GM12878 (cell line): ENCODE measurements at regions not wholly inside any gene's neighbourhood (a gene's known extent, or its start where the extent isn't known, plus 50 kb on each side); places are given as distances from the start of the nearest gene placed in this dataset.

Experiments used
- ASH2L ChIP-seq: fragments of 300-600, 200-600 bp; sonication (generic); IDR thresholded peaks from 2 replicates; pipeline ENCODE4 v1.6.1; 2017; ENCODE audit warnings: low read depth, mild to moderate bottlenecking, borderline replicate concordance
- BHLHE40 ChIP-seq, 2 experiments: fragments of 450-650 bp in 1 of 2; IDR thresholded peaks; 2 replicates each; pipeline ENCODE4 v1.6.1; 2011 to 2017; ENCODE audit warnings: low read depth in 2 of 2, borderline replicate concordance in 1 of 2, improper control_type of control experiment in 1 of 2, low read length in 1 of 2, mild to moderate bottlenecking in 1 of 2
- CEBPB ChIP-seq, 2 experiments: fragments of 150-350 bp in 1 of 2; IDR thresholded peaks; 2 replicates each; pipeline ENCODE4 v1.6.1; 2012 to 2014; ENCODE audit warnings: low read depth in 2 of 2, low read length in 2 of 2, borderline replicate concordance in 1 of 2, inconsistent platforms in 1 of 2
- CTCF ChIP-seq, 3 experiments: IDR thresholded peaks in 2 of 3; conservative IDR thresholded peaks in 1 of 3; 2 replicates each; pipeline ENCODE4 v1.5.1; 2011; ENCODE audit warnings: low read depth in 3 of 3, low read length in 3 of 3, mild to moderate bottlenecking in 3 of 3, control low read depth in 2 of 3, moderate library complexity in 2 of 3, inconsistent platforms in 1 of 3, mixed read lengths in 1 of 3; ENCODE audit not compliant: control insufficient read depth in 2 of 3, insufficient read depth in 1 of 3; ENCODE audit errors: extremely low read depth in 1 of 3
- GATAD2B ChIP-seq: fragments of 450-650 bp; conservative IDR thresholded peaks from 2 replicates; pipeline ENCODE4 v1.6.1; 2017; ENCODE audit warnings: low read depth, mild to moderate bottlenecking, moderate library complexity
- MYC ChIP-seq: IDR thresholded peaks from 2 replicates; pipeline ENCODE4 v1.6.1; 2011; ENCODE audit warnings: mild to moderate bottlenecking, low read length, moderate library complexity, inconsistent platforms; ENCODE audit not compliant: insufficient read depth, insufficient replicate concordance, insufficient read length, severe bottlenecking
- NFYB ChIP-seq: IDR thresholded peaks from 2 replicates; pipeline ENCODE4 v1.6.1; 2011; ENCODE audit warnings: low read depth, mild to moderate bottlenecking, low read length, improper control_type of control experiment, moderate library complexity; ENCODE audit not compliant: insufficient read depth
- RB1 ChIP-seq: fragments of 450-650 bp; formaldehyde crosslinking; IDR thresholded peaks from 2 replicates; pipeline ENCODE4 v1.6.1; 2017; ENCODE audit warnings: mild to moderate bottlenecking, borderline replicate concordance
- SMAD1 ChIP-seq: fragments of 450-650 bp; IDR thresholded peaks from 2 replicates; pipeline ENCODE4 v1.6.1; 2018; ENCODE audit warnings: mild to moderate bottlenecking, low read depth; ENCODE audit not compliant: partially characterized antibody
- SREBF2 ChIP-seq: IDR thresholded peaks from 2 replicates; pipeline ENCODE4 v1.6.1; 2012; ENCODE audit warnings: mild to moderate bottlenecking, low read length
- TAF1 ChIP-seq: IDR thresholded peaks from 2 replicates; pipeline ENCODE4 v1.6.1; 2011; ENCODE audit warnings: mild to moderate bottlenecking, low read depth, low read length, borderline replicate concordance

GRCh38 chr11:45585205-45585604, 80.2 kb downstream of the CHST1 start:
- TF ChIP-seq CTCF (IDR thresholded peaks at IDR 0.05 in 2 of 3, conservative IDR thresholded peaks at IDR 0.05 in 1 of 3; ENCODE audit: control insufficient read depth in 2 of 3, extremely low read depth in 1 of 3, insufficient read depth in 1 of 3, low read depth in 3 of 3, low read length in 3 of 3), result no peak
- no peak for TF ChIP-seq GATAD2B
- no peak for TF ChIP-seq CEBPB (IDR thresholded peaks at IDR 0.05; ENCODE audit: borderline replicate concordance in 1 of 2, low read depth in 2 of 2, low read length in 2 of 2)
- no peak for TF ChIP-seq NFYB
- no peak for TF ChIP-seq ASH2L
- TF ChIP-seq BHLHE40 (IDR thresholded peaks at IDR 0.05; ENCODE audit: borderline replicate concordance in 1 of 2, low read depth in 2 of 2, low read length in 1 of 2), result no peak
- TF ChIP-seq SREBF2, result no peak
- no peak for TF ChIP-seq SMAD1
- TF ChIP-seq RB1, result no peak
- no peak for TF ChIP-seq MYC
- no peak for TF ChIP-seq TAF1
